ENCODE measurements at regions not wholly inside any gene's neighbourhood (a gene's known extent, or its start where the extent isn't known, plus 50 kb on each side); places are given as distances from the start of the nearest gene placed in this dataset.
"Not testable (repeated sequence)": the region's sequence is repeated elsewhere in the genome, so short reads cannot be mapped to it uniquely, and the experiment has no call there.

DNA sequence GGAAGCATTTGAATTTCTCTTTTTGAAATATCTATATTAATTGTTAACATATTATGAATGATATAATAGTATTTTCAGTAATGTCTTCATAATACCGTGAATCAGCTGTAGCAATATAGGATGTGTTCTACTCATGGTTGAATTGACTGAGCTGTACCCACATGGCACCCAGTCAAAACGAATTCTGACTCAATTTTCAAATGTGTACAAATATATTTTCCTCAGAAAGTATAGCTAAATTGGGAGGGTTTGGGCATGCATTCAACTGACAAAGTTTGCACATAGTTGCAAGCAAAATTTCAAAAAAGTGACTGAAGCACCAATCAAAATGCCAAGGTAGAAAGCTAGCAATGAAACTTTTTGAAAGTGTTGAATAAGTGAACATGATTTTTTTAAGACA lies 188.9 kb downstream of the NAF1 start:
- 70% methylated on average over 2 of the region's 2 CpGs for WGBS
- no peaks in the 10 kb centered on the region for H3K4me1 ChIP-seq (replicated peaks)
- TF ChIP-seq POLR2A (IDR thresholded peaks at IDR 0.05) = no peak
- no peak for TF ChIP-seq POLR2AphosphoS5 (IDR thresholded peaks at IDR 0.05)
- TF ChIP-seq, protein P1, sequence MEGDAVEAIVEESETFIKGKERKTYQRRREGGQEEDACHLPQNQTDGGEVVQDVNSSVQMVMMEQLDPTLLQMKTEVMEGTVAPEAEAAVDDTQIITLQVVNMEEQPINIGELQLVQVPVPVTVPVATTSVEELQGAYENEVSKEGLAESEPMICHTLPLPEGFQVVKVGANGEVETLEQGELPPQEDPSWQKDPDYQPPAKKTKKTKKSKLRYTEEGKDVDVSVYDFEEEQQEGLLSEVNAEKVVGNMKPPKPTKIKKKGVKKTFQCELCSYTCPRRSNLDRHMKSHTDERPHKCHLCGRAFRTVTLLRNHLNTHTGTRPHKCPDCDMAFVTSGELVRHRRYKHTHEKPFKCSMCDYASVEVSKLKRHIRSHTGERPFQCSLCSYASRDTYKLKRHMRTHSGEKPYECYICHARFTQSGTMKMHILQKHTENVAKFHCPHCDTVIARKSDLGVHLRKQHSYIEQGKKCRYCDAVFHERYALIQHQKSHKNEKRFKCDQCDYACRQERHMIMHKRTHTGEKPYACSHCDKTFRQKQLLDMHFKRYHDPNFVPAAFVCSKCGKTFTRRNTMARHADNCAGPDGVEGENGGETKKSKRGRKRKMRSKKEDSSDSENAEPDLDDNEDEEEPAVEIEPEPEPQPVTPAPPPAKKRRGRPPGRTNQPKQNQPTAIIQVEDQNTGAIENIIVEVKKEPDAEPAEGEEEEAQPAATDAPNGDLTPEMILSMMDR (IDR thresholded peaks at IDR 0.05) = no peak
- no peak for DNase-seq (ENCODE audit: low spot score)
- no peak overlapping the region for H3K27ac ChIP-seq
- H3K27me3 ChIP-seq (replicated peaks; ENCODE audit: insufficient read depth) = no peaks in the 10 kb centered on the region
- intact Hi-C loops (cut with DNase I) = no loop called here
- H3K4me3 ChIP-seq = no peak overlapping the region
- no peaks in the 10 kb centered on the region for H3K36me3 ChIP-seq
- no peaks in the 10 kb centered on the region for H3K9me3 ChIP-seq

DNA sequence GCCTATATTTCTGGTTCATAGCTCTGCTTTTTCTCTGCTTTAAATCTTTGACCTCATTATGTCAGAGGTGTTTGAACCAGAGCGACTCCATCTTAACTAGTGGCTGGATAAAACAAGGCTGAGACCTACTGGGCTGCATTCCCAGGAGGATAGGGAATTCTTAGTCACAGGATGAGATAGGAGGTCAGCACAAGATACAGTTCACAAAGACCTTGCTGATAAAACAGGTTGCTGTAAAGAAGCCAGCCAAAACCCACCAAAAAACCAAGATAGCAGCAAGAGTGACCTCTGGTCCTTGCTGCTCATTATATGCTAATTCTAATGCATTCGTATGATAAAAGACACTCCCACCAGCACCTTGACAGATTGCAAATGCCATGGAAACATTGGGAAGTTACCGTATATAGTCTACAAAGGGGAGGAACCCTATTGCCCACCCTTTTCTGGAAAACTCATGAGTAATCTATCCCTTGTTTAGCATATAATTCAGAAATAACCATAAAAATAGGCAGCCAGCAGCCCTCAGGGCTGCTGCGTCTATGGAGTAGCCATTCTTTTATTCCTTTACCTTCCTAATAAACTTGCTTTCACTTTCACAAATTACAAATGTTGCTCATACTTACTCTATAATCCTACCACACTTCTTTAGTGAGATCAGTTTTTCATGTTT lies 193.9 kb downstream of the NAF1 start:
- intact Hi-C loops (cut with DNase I) = no loop called here
- Histone ChIP-seq H3K27ac (no peak overlapping the region), H3K4me3 (no peak overlapping the region), H3K36me3 (no peaks in the 10 kb centered on the region), H3K27me3 (replicated peaks; ENCODE audit: insufficient read depth) (no peaks in the 10 kb centered on the region), H3K9me3 (no peaks in the 10 kb centered on the region), H3K4me1 (replicated peaks) (no peaks in the 10 kb centered on the region)
- DNase-seq (ENCODE audit: low spot score) = no peak
- WGBS = 93% methylated on average over 4 of the region's 4 CpGs
- TF ChIP-seq, protein P1 (IDR thresholded peaks at IDR 0.05) = no peak

DNA sequence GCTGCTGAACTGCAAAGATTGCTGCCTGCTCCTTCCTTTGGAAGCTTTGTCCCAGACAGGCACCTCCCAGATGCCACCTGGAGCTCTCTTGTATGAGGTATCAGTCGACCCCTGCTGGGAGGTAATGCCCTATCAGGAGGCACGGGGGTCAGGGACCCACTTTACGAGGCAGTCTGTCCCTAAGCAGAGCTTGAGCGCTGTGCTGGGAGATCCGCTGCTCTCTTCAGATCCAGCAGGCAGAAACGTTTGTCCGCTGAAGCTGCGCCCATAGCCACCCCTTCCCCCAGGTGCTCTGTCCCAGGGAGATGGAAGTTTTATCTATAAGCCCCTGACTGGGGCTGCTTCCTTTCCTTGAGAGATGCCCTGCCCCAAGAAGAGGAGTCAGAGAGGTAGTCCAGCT lies 197.5 kb downstream of the NAF1 start:
- Histone ChIP-seq H3K27ac (no peak overlapping the region), H3K9me3 (no peaks in the 10 kb centered on the region), H3K4me3 (no peak overlapping the region), H3K4me1 (replicated peaks) (no peaks in the 10 kb centered on the region), H3K27me3 (replicated peaks; ENCODE audit: insufficient read depth) (no peaks in the 10 kb centered on the region), H3K36me3 (no peaks in the 10 kb centered on the region)
- intact Hi-C loops (cut with DNase I) = no loop called here
- WGBS = 82% methylated on average over 8 of the region's 8 CpGs
- TF ChIP-seq POLR2A (IDR thresholded peaks at IDR 0.05) = no peak
- no peak for TF ChIP-seq POLR2AphosphoS5 (IDR thresholded peaks at IDR 0.05)
- TF ChIP-seq, protein P1 (IDR thresholded peaks at IDR 0.05) = no peak
- no peak for DNase-seq (ENCODE audit: low spot score)

DNA sequence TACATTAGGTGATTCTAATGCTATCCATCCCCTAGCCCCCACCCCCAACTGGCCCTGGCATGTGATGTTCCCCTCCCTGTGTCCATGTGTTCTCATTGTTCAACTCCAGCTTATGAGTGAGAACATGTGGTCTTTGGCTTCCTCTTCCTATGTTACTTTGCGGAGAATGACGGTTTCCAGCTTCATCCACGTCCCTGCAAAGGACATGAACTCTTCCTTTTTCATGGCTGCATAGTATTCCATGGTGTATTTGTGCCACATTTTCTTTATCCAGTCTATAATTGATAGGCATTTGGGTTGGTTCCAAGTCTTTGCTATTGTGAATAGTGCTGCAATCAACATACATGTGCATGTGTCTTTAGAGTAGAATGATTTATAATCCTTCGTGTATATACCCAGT lies 200.7 kb downstream of the NAF1 start:
- H3K4me3 ChIP-seq; H3K27me3 ChIP-seq (replicated peaks; ENCODE audit: insufficient read depth); H3K9me3 ChIP-seq; H3K4me1 ChIP-seq (replicated peaks); DNase-seq (ENCODE audit: low spot score); H3K27ac ChIP-seq; H3K36me3 ChIP-seq; intact Hi-C loops (cut with DNase I): not testable (repeated sequence)
- WGBS = 79% methylated on average over 4 of the region's 4 CpGs

DNA sequence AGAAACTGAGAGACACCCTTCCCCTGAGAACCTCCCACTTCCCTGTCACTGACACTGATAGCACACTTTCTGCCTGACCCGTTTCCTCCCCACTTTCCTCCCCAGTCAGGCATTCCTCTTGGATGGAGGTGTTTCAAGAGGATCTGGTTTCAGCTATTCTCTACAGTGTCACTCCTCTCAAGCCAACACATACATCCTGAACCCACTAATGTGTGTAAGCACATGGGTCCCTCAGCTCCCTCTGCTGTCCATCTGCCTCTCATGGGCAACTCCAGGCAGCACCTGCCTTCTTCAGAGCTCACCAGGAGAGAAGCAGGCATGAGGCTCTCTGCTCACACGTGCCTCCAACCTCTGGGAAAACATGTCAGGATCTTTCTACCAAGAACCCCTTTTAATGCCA lies 207.6 kb downstream of the NAF1 start:
- no peak for DNase-seq (ENCODE audit: low spot score)
- intact Hi-C loops (cut with DNase I) = no loop called here
- Histone ChIP-seq H3K27me3 (replicated peaks; ENCODE audit: insufficient read depth) (no peaks in the 10 kb centered on the region), H3K4me1 (replicated peaks) (no peaks in the 10 kb centered on the region), H3K4me3 (no peak overlapping the region), H3K9me3 (no peaks in the 10 kb centered on the region), H3K27ac (no peak overlapping the region), H3K36me3 (no peaks in the 10 kb centered on the region)
- TF ChIP-seq, protein P1 (IDR thresholded peaks at IDR 0.05) = peak in 1 of 4 experiments; percentile 7
- TF ChIP-seq POLR2AphosphoS5 (IDR thresholded peaks at IDR 0.05) = no peak
- TF ChIP-seq POLR2A (IDR thresholded peaks at IDR 0.05) = no peak
- WGBS = 57% methylated on average over 2 of the region's 2 CpGs
